GM21786 (cell line): ENCODE measurements at regions not wholly inside any gene's neighbourhood (a gene's known extent, or its start where the extent isn't known, plus 50 kb on each side); places are given as distances from the start of the nearest gene placed in this dataset.
"Not testable (repeated sequence)": the region's sequence is repeated elsewhere in the genome, so short reads cannot be mapped to it uniquely, and the experiment has no call there.

Source experiments
- ATAC-seq: cut with Tn5 transposase; IDR thresholded peaks from one replicate; pipeline ENCODE4 v1.9.1; 2021; ENCODE audit not compliant: unreplicated experiment

DNA sequence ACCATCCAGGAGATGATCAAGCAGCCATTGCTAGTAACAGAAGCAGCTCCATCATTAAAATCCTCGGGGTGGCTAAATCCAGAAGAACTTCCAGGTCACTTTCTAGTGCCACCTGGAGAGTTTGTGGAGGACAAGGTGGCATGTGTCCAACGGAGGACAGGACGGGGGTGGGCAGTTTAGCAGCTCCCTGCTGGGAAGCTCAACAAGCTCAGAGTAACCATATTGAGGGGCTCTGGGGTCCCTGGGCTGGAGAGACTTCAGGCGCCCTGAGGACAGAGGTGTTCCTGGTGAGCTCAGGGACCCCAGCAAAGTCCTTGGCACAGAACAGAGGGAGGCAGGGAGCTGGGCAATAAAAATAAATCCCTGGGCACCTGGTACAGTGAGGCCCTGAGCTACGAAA is 140.0 kb upstream of the FHL2 start:
- ATAC-seq: no peak

DNA sequence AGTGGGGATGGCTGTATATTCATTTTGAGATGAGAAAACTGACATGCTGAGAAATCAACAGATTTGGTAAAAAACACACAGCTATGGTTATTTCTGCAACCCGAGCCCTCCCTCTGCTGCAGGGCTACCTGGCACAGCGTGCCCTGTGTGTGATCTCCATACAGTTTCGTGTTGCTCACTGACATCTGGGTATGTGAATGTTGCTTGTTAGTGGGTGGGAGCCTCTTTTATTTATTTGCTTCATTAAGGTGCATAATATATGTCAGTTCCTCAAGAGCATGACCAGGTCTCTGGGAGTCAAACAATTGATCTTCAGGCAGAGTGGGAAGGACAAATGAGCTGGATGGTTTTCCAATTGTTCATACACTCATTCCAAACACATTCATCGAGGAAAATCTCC is 139.1 kb upstream of the FHL2 start:
- no peak for ATAC-seq

DNA sequence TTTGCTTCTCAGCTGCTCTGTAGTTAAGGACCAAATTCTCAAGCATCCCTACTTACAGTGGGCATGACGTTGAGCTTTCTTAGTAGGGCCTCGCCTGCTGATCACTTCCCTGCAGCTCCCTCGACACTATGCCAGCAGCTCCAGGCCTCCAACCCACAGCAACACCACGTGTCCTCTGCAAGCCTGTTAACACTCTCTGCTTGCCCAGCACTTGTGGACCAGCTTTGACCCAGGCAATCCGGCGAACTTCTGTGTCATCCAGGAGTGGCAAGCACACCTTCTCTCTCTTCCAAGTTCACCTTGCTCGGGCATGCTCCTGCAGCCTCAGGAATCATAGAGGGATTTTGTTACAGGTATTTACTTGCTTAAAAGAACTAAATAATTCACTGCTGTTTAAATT is 138.6 kb upstream of the FHL2 start:
- no peak for ATAC-seq

DNA sequence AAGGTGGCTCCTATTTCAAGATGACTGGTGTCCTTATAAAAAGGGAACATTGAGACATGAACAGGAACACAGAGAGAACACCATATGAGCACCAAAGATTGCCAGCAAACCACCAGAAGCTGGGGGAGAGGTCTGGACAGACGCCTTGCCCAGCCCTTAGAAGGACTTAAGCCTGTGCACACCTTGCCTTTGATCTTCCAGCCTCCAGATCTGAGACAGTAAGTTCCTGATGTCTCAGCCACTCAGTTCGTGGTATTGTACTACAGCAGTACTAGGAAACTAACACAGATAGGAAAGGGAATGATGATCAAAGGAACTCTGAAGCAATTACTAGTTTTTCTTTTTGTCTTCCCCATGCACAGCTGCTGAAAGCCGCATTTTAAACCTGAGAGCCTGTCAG is 137.3 kb upstream of the FHL2 start:
- ATAC-seq: no peak

DNA sequence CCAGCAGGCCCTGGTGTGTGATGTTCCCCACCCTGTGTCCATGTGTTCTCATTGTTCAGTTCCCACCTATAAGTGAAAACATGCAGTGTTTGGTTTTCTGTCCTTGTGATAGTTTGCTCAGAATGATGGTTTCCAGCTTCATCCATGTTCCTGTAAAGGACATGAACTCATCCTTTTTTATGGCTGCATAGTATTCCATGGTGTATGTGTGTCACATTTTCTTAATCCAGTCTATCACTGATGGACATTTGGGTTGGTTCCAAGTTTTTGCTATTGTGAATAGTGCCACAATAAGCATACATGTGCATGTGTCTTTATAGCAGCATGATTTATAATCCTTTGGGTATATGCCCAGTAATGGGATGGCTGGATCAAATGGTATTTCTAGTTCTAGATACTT is 130.4 kb upstream of the FHL2 start:
- ATAC-seq: not testable (repeated sequence)

DNA sequence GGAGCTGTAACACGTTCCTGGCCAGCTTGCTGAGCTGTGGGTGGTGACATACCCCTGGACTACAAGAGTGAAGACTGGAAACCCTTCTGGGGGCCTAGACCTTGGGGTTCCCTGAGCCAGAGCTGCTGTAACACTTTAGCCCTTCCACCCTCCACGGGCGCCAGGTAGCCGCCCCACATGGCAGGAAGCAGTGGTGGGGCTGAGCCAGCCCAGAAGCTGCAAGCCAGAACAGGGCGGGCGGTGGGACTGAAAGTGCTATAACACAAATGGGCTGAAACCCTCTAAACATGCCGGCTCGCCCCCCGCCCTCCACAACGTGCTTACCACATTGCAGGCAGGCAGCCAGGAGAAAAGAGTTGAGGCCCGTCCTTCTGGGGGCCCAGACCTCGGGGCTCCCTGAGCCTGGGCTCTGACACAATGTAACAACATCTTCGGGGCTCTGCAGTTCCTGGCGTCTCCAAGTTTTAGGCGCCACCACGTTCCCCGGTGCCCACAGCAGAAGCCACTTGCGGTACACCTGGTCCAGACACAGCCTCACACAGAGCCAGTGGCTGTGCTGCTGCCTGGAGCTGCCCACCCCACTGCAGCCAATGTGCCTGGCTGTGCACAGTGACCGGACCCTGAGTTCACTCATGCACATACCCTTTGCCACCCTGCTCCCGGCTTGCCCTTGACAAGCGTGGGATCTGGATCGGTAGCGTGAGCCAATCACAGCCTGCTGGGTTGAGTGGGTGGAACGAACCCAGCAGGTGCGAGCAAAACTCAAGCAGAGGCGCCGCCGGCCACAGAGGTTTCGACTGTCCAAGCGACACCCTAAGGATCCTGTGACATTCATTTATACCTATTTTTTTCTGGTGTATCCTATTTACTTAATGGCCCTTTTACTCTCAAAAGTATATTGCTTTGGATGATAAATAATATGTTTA is 127.4 kb upstream of the FHL2 start:
- ATAC-seq: no peak

DNA sequence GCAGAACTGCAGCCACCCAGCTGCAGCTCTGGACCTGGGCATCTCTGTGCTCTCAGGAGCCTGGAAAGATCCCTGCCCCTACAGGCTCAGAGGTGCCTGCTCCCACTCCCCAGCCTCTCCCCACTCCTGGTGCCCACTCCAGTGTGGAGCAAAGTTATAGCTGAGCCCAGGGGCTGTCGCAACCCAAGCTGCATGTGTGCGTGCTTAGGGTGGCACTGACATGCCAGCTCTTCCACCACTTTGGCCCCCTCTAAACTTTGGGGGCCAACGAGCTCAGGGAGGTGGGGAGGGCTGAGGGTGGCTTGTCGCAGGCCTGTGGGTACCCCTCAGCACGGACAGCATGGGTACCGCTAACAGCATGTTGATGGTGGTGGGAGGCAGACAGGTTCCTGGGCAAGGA is 126.3 kb upstream of the FHL2 start:
- no peak for ATAC-seq

DNA sequence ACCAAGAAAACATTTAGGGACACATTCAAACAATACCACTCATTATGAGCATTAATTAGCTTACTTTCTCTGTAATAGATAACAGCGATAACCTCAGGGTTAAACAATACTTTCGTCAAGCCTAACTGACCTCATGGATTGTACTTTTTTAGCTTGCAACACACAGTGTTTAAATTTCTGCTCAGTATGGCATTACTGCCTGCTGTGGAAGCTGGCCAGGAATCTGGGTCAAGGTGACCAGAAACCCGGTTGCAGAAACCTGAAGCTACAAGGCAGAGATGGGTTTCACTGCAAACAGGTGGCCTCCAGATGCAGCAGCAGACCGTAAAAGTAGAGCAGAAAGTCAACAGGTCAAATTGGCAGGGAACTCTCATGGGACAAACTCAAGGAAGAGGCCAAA is 123.8 kb upstream of the FHL2 start:
- ATAC-seq: no peak

DNA sequence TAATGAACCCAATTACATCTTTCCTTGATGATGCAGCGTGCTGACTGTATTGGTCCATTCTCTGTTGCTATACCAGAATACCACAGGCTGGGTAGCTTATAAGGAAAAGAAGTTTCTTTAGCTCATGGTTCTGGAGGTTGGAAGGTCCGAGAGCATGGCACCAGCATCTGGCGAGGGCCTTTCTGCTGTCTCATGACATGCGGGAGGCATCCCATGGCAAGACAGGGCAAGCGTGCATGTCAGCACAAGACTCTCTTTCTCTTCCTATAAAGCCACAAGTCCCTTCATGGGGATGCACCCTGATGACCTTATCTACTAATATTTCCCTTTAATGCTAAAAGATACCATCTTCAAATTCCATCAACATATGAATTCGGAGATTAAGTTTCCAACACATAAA is 122.8 kb upstream of the FHL2 start:
- no peak for ATAC-seq

DNA sequence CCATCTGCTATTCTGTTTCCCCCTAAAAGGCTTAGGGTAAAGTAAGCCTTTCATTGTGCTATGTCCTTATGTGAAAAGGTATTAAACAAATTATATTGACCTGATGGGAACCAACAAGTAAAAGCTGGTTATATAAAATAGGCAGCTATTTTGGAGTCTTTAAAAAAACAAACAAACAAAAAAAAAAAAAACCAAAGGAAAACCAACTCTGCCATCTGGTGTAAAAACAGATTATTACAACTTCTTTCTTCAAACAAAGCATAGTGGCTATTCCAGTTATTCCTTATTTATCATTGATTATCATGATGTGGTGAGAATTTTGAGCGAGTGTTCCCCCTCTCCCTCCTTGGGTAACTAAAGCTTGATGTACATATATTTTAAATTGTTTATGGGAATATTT is 122.3 kb upstream of the FHL2 start:
- ATAC-seq: no peak

DNA sequence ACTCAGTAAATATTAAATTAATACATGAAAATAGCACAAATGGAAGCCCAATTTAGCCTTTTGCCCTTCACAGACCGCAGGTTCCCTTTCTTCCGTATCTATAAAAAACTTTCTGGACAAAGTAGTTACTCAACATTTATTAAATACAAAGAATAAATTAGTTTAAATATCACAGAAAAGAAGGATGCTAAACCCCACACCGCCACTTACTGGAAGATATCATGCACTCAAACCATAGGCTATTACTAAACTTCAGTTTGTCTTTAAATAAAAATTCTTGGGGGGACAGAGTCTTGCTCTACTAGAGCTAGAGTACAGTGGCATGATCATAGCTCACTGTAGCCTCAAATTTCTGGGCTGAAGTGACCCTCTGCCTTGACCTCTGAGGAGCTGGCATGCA is 120.7 kb upstream of the FHL2 start:
- ATAC-seq: no peak

DNA sequence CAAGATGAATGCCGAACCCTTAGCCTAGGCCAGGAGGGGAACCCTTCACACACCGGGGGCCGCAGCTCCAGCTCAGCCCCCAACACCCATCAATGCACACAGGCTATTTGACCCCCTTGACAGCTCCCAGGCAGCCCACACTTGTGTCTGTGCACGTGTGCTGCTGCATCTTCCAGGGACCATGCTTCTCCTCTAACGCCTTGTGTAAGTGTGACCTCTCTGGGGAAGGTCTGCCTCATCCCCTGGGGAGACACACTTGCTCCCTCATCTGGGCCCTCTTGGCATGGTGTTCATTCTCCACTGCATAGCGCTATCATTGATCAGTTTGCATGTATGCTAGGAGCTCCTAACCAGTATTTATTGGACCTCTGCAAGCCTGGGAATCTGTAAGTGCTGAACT is 120.0 kb upstream of the FHL2 start:
- ATAC-seq: no peak

DNA sequence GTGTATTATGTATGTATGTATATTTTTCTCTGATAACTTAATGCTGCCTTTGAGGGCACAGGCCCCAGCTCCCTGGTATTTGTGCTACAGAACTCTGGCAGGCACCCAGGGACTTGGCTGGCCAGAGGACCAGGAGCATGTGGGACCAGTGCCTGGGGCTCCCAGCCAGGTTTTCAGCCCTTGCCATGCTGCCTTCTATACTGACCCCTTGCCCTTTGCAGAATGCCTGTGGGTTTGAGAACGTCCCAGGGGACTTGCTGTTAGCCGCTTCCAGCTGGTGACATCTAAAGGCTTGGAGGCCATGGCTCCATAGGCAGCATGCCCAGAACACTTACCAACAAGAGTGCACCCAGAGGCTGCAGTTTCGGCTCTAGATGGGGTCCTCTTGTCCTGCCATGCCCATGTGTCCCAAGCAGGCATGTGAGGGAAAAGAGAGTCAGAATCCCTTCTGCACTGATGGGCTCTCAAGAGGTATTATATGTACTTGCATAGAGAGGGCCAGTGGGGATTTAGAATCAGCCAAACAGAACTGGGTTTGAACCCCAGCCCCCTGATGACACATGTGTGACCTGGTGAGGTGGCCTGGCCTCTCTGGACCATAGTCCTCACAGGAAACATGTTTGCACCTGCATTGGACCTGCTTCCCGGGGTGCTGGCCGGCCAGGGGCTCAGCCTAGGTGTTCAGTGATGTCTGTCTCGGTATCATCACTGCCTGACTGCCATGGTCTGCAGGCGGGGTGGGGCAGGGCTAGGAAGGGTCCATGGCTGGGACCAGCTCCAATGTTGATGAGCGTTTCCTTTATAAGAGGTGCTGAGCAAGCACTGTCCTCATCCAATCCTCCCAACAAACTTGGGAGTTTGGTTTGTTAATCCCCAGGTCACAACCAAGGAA is 119.2 kb upstream of the FHL2 start:
- ATAC-seq: no peak

DNA sequence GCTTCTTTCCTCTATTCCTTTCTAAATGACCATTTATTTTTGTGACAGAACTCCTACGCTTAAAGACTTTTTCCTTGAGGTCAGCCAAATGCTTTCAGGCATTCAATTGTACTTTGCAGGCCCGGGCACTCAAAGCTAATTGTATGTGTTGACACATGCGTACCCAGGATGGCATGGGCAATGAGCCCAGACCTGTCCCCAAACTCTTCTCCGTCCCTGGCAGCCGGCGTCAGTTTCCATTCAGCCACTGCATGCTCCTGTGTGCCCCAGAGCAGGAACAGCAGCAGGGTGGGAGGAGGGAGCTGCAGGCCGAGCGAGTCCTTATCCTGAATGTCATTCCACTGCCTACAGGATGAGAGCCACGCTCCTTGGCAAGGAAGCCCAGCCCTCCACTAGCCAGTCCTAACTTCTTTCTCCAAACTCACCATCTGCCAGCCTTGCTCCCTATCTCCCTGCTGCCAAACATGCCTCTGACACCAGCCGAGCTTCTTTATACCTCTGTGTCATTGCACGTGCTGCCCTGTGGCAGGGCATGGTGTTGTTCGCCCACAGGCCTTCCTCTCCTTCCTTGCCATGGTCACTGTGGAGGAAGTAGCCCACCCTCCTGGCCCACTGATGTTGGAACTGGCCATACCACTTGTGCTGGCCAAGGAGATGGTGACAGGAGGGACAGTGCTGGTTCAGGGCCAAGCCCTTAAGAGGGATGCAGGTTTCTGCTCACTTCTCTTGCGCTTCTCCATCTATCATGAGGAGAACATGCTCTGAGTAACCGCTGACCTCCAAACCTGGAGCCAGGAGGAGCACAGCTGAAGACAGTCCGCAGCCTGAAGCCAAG is 116.9 kb upstream of the FHL2 start:
- ATAC-seq: no peak

DNA sequence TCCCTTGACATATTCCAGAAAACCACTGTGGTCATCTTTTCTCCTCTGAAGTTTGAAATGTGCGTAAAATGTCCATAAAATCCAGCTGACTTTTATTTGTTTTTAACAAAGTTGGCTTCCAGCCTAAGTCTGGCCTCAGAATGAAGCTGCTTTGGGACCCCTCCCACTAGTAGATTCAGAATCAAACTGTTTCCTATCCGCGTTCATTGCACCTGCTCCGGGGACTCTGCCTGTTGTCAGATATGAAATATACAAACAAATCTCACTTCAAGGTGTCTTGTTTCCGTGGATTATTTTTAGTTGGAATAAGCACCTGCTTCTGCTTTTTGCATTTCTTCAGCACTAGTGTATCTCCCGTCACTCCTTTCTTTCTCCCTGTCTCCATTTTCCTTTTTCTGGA is 115.7 kb upstream of the FHL2 start:
- ATAC-seq: no peak

DNA sequence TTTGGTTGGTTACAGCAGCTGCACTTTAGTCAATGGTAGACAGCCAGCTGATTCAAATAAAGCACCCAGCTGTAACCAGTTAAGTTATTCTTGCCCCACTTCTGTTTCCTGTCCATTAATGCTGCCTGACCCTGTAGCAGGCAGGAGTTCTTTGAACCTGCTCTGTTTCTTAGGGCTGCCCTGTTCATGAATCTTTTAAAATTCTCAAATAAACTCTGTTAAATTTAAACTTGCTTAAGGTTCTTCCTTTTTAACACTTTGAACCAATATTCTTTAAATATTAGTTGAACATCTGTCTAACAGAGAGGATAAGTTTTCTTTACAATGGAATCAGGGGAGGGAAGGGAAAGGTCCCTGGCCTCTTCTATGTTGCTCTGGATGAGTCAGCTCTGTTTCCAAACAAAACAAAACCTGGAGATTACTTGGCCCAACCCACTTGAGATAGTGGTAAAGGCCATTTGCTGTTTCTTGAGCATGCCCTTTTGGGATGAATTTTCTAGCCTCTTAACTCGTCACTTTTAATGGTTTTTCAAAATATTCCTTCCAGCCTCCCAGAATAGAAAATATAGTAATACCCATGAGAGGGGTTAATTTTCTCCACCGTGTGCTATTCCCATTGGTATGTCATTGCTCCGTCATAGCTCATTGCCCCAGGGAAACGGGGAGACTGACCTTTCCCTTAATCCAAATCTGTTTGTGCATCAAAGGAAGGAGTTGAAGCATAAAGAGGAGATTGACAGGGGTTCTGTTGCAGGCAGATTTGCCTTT is 112.1 kb upstream of the FHL2 start:
- ATAC-seq: no peak

DNA sequence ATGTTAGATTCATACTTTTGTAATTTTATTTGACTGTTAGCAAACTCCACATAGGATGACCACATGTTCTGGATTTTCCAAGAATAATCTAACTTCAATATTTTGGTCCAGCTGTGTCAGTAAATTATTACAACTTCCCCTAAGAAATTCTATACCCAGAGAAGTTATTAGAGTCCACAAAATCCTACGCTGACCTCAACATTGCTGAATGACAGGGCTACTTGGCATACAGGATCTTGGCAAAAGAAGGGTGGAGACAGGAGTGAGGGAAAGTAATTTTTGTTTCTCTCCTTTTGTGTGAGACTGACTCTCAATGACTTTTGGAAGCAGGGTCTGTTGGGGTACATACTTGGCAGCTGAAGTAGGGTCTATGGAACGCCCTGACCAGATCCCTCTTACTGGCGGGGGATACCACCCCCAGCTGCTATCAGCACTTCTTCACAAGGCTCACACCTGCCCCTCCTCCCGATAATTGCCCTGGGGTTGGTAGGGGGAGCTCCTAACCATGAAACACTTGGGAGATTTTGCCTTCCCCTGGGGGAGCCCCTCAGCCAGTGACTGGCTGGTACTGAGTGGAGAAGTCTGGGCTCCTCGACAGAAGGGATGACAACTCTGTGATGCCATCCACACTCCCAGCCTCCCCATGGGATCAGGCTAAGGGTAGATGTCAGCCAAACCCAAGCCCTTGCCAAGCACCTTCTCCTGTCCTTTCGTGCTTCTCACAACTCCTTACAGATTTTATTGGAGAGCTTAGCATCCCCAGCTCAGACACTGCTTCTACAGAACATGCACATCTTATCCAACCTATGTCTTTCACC is 110.6 kb upstream of the FHL2 start:
- no peak for ATAC-seq

DNA sequence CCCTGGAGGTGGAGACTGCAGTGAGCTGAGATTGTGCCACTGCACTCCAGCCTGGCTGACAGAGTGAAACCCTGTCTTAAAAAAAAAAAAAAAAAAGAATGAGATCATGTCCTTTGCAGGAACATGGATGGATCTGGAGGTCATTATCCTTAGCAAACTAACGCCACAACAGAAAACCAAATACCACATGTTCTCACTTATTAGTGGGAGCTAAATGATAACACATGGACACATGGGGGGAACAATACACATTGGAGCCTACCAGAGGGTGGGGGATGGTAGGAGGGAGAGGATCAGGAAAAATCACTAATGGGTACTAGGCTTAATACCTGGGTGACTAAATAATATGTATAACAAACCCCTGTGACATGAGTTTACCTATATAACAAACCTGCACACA is 108.0 kb upstream of the FHL2 start:
- not testable (repeated sequence) for ATAC-seq

DNA sequence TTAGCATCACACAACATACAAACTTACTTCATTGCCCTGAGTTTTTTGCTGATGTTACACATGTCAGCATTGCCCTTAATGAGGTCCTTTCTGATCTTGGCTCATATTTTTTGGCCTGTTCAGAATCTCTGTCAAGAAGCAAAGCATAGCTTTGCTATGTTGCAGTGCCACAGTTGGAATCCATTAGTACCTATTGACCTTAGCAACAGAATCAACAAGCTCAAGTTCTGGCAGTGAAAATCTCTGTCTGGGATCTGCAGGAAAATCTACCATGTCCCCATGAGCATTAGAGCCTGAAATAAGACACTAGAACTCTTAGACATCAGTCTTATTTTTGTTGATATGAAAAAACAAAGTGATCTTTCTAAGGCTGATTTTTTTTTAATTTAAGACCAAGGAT is 105.6 kb upstream of the FHL2 start:
- ATAC-seq: no peak
